HepG2 (cell line): ENCODE measurements at regions not wholly inside any gene's neighbourhood (a gene's known extent, or its start where the extent isn't known, plus 50 kb on each side); places are given as distances from the start of the nearest gene placed in this dataset.
A peak's percentile ranks its signal among the peaks of the same experiment; 100 is the strongest.

ENCODE experiments used
- ATAC-seq: fragments of 200-7000 bp; cut with Tn5 transposase; 3 replicates; pipeline ENCODE4 v1.9.1; 2020; ENCODE audit warnings: mild to moderate bottlenecking, moderate library complexity
- BruUV-seq: library from RNA; stranded (reverse); fragments of 400-500 nt; replicated peaks from 2 replicates; lab custom pipeline; 2021; lab: Mats Ljungman, UMichigan
- CTCF ChIA-PET: fragments of 300-600 bp; formaldehyde crosslinking; extraction: SDS; loops from one replicate; lab custom pipeline; 2021; ENCODE audit warnings: low total read pairs, inconsistent platforms, low intra/inter-chr PET ratio; lab: Yijun Ruan, JAX
- POLR2A ChIA-PET: fragments of 350-600 bp; sonication (Branson Sonifier 250); formaldehyde crosslinking; loops from one replicate; lab custom pipeline; 2020; ENCODE audit warnings: antibody characterized with exemption, inconsistent platforms; lab: Yijun Ruan, JAX
- DNase-seq: peaks from one replicate; pipeline ENCODE4 v3.0.0-alpha.2; 2015; ENCODE audit warnings: low spot score
- FAIRE-seq: peaks from 3 replicates; lab custom pipeline; 2011; peaks lifted over from hg19 to GRCh38; lab: Jason Lieb, UNC
- H2AFZ ChIP-seq: one replicate; pipeline ENCODE4 v1.6.1; 2011; ENCODE audit warnings: low read length, inconsistent platforms
- H3K27ac ChIP-seq: fragments of 300-600 bp; 3 replicates; pipeline ENCODE4 v1.8.0; 2011; ENCODE audit warnings: mixed run types, mild to moderate bottlenecking, mixed read lengths, low read length, inconsistent platforms; ENCODE audit not compliant: insufficient read depth; ENCODE audit errors: extremely low read length
- H3K27me3 ChIP-seq, 2 experiments: fragments of 200-600 bp in 1 of 2; 2 replicates in 1 of 2; 3 replicates in 1 of 2; pipeline versions ENCODE4 v1.6.0 to v1.8.0; 2011; ENCODE audit warnings: low read length in 2 of 2, mild to moderate bottlenecking in 2 of 2, moderate library complexity in 2 of 2, inconsistent platforms in 1 of 2; ENCODE audit not compliant: insufficient read depth in 2 of 2, control insufficient read depth in 1 of 2
- H3K36me3 ChIP-seq, 2 experiments: fragments of 200-600 bp in 1 of 2; replicated peaks in 1 of 2; 2 replicates in 1 of 2; 3 replicates in 1 of 2; pipeline versions ENCODE4 v1.5.1 to v1.8.0; 2011; ENCODE audit warnings: low read length in 2 of 2, inconsistent platforms in 1 of 2; ENCODE audit not compliant: insufficient read depth in 2 of 2, control insufficient read depth in 1 of 2
- H3K4me1 ChIP-seq: 2 replicates; pipeline ENCODE4 v1.5.1; 2012; ENCODE audit warnings: low read length, inconsistent platforms; ENCODE audit not compliant: insufficient read depth
- H3K4me2 ChIP-seq: 2 replicates; pipeline ENCODE4 v1.6.0; 2011; ENCODE audit warnings: low read depth, low read length, inconsistent platforms
- H3K4me3 ChIP-seq, 3 experiments: fragments of 200-600 bp in 1 of 3; sonication (generic), shearing (Covaris generic) in 1 of 3; replicated peaks in 1 of 3; 2 replicates each; pipeline ENCODE4 v1.5.1; 2011 to 2016; ENCODE audit warnings: low read length in 3 of 3, inconsistent platforms in 2 of 3, low read depth in 2 of 3, mild to moderate bottlenecking in 2 of 3, control low read depth in 1 of 3, mixed read lengths in 1 of 3; ENCODE audit not compliant: insufficient read depth in 1 of 3
- H3K79me2 ChIP-seq: one replicate; pipeline ENCODE4 v1.6.1; 2011; ENCODE audit warnings: low read length, inconsistent platforms; ENCODE audit not compliant: insufficient read depth
- H3K9ac ChIP-seq: 2 replicates; pipeline ENCODE4 v1.6.0; 2011; ENCODE audit warnings: mild to moderate bottlenecking, low read depth, low read length, inconsistent platforms; ENCODE audit not compliant: insufficient read depth
- H3K9me3 ChIP-seq: 2 replicates; pipeline ENCODE4 v1.5.1; 2012; ENCODE audit warnings: mild to moderate bottlenecking, low read length
- H4K20me1 ChIP-seq: 2 replicates; pipeline ENCODE4 v1.6.0; 2011; ENCODE audit warnings: inconsistent platforms, mild to moderate bottlenecking, low read length, moderate library complexity; ENCODE audit not compliant: insufficient read depth
- CREB1 ChIP-seq, 2 experiments: fragments of 450-650 bp in 1 of 2; IDR thresholded peaks; 2 replicates each; pipeline ENCODE4 v1.6.1; 2016 to 2017; ENCODE audit warnings: control low read depth in 1 of 2, mild to moderate bottlenecking in 1 of 2, missing compliant biosample characterization in 1 of 2, missing genetic modification characterization in 1 of 2
- HDAC1 ChIP-seq: sonication (generic); formaldehyde crosslinking; IDR thresholded peaks from 2 replicates; pipeline ENCODE4 v1.5.1; 2020; ENCODE audit warnings: mild to moderate bottlenecking, missing genetic modification reagents
- NFATC3 ChIP-seq: sonication (generic); formaldehyde crosslinking; IDR thresholded peaks from 2 replicates; pipeline ENCODE4 v1.5.1; 2020; ENCODE audit warnings: mild to moderate bottlenecking, missing genetic modification reagents
- SOX13 ChIP-seq, 3 experiments: fragments of 450-650 bp in 1 of 3; sonication (generic) in 1 of 3; formaldehyde crosslinking in 1 of 3; IDR thresholded peaks in 2 of 3; conservative IDR thresholded peaks in 1 of 3; 2 replicates each; pipeline versions ENCODE4 v1.5.0 to v1.6.1; 2016 to 2020; ENCODE audit warnings: antibody characterized with exemption in 1 of 3, mild to moderate bottlenecking in 1 of 3, missing compliant biosample characterization in 1 of 3, missing genetic modification reagents in 1 of 3, moderate library complexity in 1 of 3
- SOX6 ChIP-seq, 2 experiments: fragments of 450-650 bp in 1 of 2; sonication (generic) in 1 of 2; formaldehyde crosslinking in 1 of 2; IDR thresholded peaks; 2 replicates each; pipeline versions ENCODE4 v1.4.0 to v1.6.1; 2017 to 2020; ENCODE audit warnings: antibody characterized with exemption in 1 of 2, mild to moderate bottlenecking in 1 of 2, missing genetic modification reagents in 1 of 2
- TBX3 ChIP-seq: fragments of 450-650 bp; IDR thresholded peaks from 2 replicates; pipeline ENCODE4 v1.6.1; 2017; ENCODE audit warnings: antibody characterized with exemption, mild to moderate bottlenecking, inconsistent platforms, borderline replicate concordance
- WIZ ChIP-seq: sonication (generic); formaldehyde crosslinking; IDR thresholded peaks from 2 replicates; pipeline ENCODE4 v1.5.1; 2020; ENCODE audit warnings: mild to moderate bottlenecking, missing genetic modification reagents
- ZNF484 ChIP-seq: sonication (generic); formaldehyde crosslinking; IDR thresholded peaks from 2 replicates; pipeline ENCODE4 v1.5.1; 2020; ENCODE audit warnings: mild to moderate bottlenecking, low read depth, missing genetic modification reagents, borderline replicate concordance
- WGBS: methylation state at CpG from one replicate; pipeline ENCODE4 v1.1.6; 2017; ENCODE audit warnings: low lambda C conversion rate; 5-methylcytosine and 5-hydroxymethylcytosine counted together
- in situ Hi-C: cut with HindIII; loops from 2 replicates; pipeline ENCODE4 v1.10.0; 2017; ENCODE audit warnings: low pct_unique_long_range_greater_than_20kb; ENCODE audit not compliant: extremely low pct_ligation_motif_present
- intact Hi-C: fragments of 100-400 bp; cut with micrococcal nuclease; formaldehyde crosslinking; loops from one replicate; pipeline ENCODE4 v1.10.0; 2022; ENCODE audit not compliant: unreplicated experiment
- TF ChIP-seq, protein P1 (sequence below): IDR thresholded peaks from 2 replicates; pipeline ENCODE4 v1.6.1; 2016; ENCODE audit warnings: missing compliant biosample characterization, missing genetic modification reagents, borderline replicate concordance

DNA sequence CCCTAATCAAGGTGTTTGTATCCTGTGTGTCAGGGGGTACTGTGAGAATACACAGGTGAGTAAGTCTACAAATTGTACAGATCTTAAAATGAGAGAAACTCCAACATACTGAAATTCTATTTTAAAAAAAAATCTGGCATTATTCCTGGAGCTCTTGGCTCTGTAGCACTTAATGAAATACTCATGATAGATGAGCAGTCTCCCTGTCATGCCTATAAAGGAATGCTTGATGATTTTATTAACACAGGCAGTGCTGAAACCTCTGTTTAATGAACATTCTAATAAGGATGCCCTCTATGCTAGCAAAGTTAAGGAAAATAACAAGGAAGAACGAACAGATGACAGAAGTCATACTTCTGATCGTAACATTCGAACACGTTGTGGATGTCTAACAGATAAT lies 233.9 kb upstream of the NEGR1 start:
- TF ChIP-seq SOX13 (IDR thresholded peaks at IDR 0.05) (no peak), SOX13 (CRISPR knock-in tag; conservative IDR thresholded peaks at IDR 0.05 in 1 of 2, IDR thresholded peaks at IDR 0.05 in 1 of 2) (no peak), NFATC3 (CRISPR knock-in tag) (no peak), HDAC1 (CRISPR knock-in tag) (no peak), TBX3 (no peak), WIZ (no peak)
- TF ChIP-seq, protein P1, sequence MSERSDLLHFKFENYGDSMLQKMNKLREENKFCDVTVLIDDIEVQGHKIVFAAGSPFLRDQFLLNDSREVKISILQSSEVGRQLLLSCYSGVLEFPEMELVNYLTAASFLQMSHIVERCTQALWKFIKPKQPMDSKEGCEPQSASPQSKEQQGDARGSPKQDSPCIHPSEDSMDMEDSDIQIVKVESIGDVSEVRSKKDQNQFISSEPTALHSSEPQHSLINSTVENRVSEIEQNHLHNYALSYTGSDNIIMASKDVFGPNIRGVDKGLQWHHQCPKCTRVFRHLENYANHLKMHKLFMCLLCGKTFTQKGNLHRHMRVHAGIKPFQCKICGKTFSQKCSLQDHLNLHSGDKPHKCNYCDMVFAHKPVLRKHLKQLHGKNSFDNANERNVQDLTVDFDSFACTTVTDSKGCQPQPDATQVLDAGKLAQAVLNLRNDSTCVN (CRISPR knock-in tag): no peak

DNA sequence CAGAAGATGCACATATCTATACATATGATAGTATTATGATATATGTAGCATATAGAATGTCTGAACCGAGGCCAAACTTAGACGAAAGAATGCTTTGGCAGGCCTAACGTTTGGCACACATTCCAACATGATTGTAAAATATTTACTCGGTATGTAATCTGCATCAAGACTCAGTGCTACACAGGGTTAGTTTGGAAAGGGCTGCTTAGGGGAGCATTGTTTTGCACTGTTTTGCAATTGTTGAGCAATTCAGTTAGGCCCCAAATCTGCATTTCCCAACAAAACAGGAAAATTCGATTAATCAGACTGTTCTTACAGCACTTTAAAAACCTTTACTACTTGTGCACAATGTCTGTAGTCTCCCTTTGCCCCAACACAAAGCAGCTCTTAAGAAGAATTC lies 216.0 kb upstream of the NEGR1 start:
- no peaks in the 10 kb centered on the region for H3K9me3 ChIP-seq
- CTCF ChIA-PET: no interaction called here
- DNase-seq (no peak), FAIRE-seq (no peak), ATAC-seq (peak; percentile 80)
- no TSS peak for BruUV-seq
- in situ Hi-C loops (no loop called here), intact Hi-C loops (no loop called here)
- H2AFZ ChIP-seq: no peak overlapping the region
- H3K27ac ChIP-seq: no peak overlapping the region
- no peaks in the 10 kb centered on the region for H3K36me3 ChIP-seq
- peaks cover 7% of the 10 kb centered on the region; the same call in 1 of the 2 replicates for H3K4me1 ChIP-seq
- 3% methylated on average over 5 of the region's 5 CpGs for WGBS
- no peak overlapping the region for H3K4me2 ChIP-seq
- H3K79me2 ChIP-seq: no peaks in the 10 kb centered on the region
- H3K4me3 ChIP-seq: no peak overlapping the region
- H3K9ac ChIP-seq: no peak overlapping the region
- TF ChIP-seq ZNF484 (CRISPR knock-in tag): no peak
- no peak for TF ChIP-seq SOX6 (IDR thresholded peaks at IDR 0.05)
- TF ChIP-seq SOX6 (CRISPR knock-in tag; IDR thresholded peaks at IDR 0.05): peak; percentile 22; the same call in 1 of the 2 replicates
- TF ChIP-seq CREB1 (IDR thresholded peaks at IDR 0.05): no peak
- 0 out of 2 replicates have a peak, but pooled peaks have one; percentile 31 for TF ChIP-seq CREB1 (CRISPR knock-in tag; IDR thresholded peaks at IDR 0.05)
- POLR2A ChIA-PET: no interaction called here
- no peaks in the 10 kb centered on the region for H3K27me3 ChIP-seq
- no peaks in the 10 kb centered on the region for H4K20me1 ChIP-seq

More for the DNA sequence above, 233.9 kb upstream of the NEGR1 start:
- H3K9ac ChIP-seq: no peak overlapping the region
- H3K27me3 ChIP-seq: no peaks in the 10 kb centered on the region
- no TSS peak for BruUV-seq
- no peak overlapping the region for H3K4me3 ChIP-seq
- ChIA-PET POLR2A (no interaction called here), CTCF (no interaction called here)
- in situ Hi-C loops: no loop called here
- DNase-seq: no peak
- no peaks in the 10 kb centered on the region for H3K9me3 ChIP-seq
- H3K79me2 ChIP-seq: no peaks in the 10 kb centered on the region
- no peak overlapping the region for H2AFZ ChIP-seq
- FAIRE-seq: no peak
- H3K4me2 ChIP-seq: no peak overlapping the region
- WGBS: 60% methylated on average over 4 of the region's 4 CpGs
- H4K20me1 ChIP-seq: no peaks in the 10 kb centered on the region
- ATAC-seq: no peak
- H3K27ac ChIP-seq: no peak overlapping the region
- H3K36me3 ChIP-seq: no peaks in the 10 kb centered on the region
- intact Hi-C loops: no loop called here
- no peaks in the 10 kb centered on the region for H3K4me1 ChIP-seq
